ENCODE measurements at regions not wholly inside any gene's neighbourhood (a gene's known extent, or its start where the extent isn't known, plus 50 kb on each side); places are given as distances from the start of the nearest gene placed in this dataset.

DNA sequence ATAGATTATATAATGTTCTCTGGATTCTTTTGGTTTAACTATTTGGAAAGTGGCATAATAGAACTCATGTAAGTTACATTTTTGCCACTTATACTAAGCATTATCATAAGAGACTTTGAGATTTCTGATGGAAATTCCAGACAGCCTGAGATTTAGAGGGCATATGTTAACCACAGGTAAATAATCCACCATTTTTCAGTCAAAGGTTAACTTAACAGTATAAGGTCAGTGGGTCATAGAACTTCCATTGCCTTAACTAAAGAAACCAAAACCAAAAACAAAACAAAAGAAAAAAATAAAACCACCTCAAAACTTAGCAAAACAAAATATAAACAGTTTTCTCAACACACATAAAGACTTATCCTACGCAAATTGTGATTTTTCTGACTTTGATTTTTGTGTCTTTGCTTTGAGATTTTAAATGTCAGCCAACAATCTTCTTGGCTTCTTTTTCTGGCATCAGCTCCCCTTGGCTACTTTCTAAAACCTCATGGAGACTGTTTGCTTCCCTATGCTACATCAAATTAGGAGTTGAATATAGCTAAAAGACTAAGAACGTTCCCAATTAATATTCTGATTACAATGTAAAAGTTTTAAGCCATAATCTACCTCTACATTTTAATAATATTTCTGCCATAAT, 430.1 kb upstream of the DAB2 start:
- no peak for DNase-seq (ENCODE audit: extremely low read depth, low read depth)

DNA sequence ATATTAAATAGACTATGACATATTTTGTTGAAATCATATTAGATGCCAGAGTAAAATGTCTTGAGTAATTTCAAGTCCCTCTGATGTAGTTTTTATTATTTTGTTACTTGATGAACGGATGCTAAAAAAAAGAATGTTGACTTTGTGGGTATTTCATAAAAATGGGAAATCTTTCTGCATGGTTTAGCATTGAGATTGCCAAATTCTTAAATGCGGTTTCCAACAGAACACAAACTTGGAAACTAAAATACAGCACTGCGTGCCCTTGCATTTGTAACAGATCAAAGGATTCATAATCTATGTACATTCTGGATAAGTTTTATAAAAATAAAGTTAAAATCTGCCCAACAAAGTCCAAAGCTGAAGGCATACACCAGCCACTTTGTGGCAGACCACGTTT, 425.5 kb upstream of the DAB2 start:
- no peak for DNase-seq (ENCODE audit: extremely low read depth, low read depth)

DNA sequence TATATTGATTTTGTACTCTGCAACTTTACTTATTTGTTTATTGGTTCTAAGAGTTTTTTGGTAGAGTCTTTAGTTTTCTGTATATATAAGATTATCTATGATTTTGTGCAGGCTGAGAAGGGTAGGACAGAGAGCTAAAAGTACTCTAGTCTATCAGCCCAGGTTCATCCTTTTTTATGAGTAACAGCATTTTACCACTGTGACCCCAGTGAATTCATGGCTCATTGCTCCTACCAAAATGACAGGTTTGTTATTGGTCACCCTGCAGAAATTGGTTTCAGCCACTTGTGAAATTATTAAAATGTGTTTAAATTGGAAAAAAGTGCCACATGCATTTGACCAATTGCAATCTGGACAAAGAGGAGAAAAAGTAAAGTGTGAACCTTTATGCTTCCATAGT, 421.4 kb upstream of the DAB2 start:
- no peak for DNase-seq (ENCODE audit: extremely low read depth, low read depth)

DNA sequence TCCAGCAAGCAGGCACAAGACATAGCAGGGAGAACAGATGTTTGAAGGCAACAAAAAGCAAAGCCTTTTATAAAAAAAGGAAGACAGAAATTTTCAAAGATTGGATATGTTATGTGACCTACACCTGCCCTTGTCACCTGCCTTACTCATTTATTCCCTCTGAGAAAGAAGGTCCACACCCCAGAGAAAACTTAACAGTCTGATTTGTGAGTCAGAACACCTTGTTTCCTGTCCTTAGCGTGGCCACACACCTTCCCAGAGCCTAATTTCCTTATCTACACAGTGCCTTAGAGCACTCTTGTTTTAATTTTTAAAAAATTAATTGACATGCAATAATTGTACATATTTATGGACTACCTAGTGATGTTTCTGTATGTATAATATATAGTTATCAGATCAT, 419.0 kb upstream of the DAB2 start:
- no peak for DNase-seq (ENCODE audit: extremely low read depth, low read depth)

DNA sequence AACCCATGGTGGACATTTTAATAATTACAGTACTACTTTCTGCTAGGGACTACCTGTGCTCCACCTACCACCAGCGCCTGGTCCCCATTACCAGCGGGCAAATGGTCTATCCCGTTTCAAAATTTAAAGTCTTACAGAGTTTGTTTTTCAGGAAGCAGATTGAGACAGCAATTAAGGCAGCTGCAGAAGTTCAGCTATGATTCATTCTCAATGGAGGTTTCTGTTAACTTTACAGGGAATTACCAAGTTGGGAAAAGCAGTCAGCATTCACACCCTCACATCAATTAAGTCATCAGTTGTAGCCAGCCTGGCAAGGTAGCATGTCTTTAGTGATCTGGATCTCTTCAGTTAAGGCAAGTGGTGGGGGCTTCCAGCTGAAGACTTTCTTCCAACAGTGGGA, 410.6 kb upstream of the DAB2 start:
- DNase-seq (ENCODE audit: extremely low read depth, low read depth) = no peak

DNA sequence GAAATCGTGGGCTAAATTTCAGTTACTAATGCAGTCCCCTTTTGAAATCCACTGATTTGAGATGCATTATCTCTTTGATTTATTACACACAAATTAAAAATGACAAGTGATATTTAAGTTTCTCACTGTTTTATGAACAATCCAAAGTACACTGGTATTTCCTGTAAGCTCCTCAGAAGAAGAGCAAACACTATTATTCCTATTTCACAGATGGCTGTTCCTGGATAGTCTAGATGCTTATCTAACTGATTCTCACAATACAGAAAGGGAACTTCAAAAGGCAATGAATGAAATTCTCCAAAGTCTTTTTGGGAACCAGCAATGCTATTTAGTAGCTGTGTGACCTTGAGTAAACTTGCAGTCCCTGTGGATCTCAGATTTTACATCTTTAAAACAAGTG, 404.7 kb upstream of the DAB2 start:
- DNase-seq (ENCODE audit: extremely low read depth, low read depth) = no peak

DNA sequence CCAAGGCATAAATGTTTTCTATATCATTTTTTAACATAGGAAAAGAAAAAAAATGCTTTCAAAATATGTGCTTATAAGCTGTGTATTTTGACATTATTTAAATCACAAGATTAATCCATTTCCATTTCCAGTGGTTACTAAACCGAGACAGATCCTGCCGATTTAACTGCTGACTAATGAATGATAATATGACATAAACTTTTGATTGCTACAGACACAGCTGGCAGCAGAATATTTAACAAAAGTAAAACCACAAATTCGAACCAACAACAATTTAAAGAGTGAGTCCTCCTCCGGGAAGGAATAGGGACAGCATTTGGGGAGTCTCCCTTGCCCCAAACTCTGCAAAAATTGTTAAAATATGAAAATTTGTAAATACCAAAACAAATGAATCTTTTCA, 401.3 kb upstream of the DAB2 start:
- no peak for DNase-seq (ENCODE audit: extremely low read depth, low read depth)

DNA sequence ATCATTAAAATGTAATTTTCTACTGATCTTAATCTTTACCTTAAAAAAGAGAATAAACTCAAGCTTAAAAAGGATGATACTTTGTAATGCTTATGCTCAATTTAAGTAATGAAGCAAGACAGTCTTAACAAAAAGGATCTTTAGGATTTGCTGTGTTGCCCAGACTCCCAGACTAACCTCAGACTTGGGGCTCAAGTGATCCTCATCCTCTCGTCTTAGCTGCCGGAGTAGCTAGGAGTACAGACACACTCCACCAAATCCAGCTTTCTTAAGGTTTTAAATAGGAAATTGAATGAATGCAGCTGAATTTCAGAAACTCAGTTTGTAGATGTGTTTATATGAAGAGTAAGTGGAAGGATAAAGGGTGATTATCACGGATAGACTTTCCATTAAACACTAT, 400.5 kb upstream of the DAB2 start:
- DNase-seq (ENCODE audit: extremely low read depth, low read depth) = no peak

DNA sequence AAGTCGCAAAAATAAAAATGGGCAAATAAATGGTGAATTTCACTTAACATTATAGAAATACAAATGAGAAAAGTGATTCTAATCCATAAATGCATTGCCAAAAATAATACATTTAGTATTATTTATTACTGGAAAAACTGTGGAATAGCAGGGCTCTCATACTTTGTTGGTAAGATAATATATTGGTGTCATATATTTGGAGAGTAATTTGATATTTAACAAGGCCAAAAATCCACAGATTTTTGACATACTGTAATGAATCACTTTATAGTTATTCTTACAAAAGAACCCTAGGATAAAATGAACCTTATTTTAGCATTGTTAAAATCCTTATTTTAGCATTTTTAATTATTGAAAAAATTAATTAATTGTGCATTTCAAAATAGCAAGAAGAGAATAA, 397.2 kb upstream of the DAB2 start:
- no peak for DNase-seq (ENCODE audit: extremely low read depth, low read depth)

DNA sequence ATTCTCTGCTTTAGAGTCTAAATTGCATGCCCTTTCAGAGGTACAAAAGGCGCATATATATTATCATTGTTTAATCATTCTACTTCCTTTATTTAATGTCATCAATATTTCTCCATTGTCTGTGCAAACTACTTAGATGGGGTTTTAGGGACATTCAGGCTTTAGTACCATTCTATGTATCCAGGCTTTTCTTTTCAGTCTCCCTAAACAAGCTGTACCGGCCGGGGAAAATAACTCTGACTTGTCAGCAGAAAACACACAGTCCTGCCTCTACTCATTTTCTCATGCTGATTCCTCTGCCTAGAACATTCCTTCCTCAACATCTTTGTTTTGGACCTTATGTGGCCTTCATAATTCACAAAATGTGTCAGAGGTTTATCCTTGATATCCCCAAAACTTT, 392.1 kb upstream of the DAB2 start:
- no peak for DNase-seq (ENCODE audit: extremely low read depth, low read depth)

DNA sequence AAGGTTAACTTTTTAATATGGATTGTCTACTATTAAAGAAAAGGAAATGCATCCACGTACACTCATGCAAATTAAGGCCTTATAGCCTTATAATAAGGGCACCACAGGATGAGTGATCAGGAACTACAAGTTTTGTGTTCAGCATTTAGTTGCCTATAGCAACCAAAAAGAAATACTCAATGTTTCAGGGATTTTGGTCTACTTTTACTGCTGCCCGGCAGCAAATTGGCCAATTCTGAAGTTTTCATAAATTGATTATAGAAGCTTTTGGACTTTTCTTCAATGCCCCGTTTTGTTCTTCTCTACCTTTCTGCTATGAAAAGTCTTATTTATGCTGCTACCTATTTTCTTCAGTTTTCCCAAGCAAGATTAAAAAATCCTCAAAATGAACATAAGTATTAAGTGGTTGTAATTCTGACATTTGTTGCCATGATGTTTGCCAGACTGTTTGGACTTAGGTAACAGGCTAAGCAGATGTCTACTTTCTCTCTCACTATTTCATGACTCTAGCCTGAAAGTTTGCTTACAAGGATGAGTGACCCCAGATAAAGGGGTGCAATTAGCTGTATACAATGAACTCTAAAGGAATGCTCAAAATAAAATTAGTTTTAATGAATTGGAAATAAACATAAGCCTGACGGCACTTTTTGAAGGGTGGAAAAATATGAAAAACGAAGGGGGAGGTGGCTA, 391.5 kb upstream of the DAB2 start:
- no peak for DNase-seq (ENCODE audit: extremely low read depth, low read depth)

DNA sequence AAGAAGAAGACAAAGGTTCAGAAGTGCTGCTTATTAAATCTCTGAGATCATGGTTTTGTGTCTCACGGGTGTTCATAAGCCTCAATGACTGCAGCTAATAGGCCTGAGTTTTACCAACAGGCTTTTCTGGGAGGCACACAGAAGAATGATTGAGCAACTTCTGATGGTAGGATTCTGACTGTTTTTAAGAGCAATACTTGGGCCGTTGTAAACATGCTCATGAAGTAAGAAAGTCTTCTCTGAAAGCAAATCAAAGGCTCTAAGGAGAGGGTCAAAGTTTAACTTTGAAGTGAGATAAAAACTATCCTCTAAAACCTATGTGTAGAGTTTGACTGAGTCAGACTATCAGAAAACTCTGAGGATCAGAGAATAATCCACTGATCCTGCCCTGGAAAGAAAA, 390.9 kb upstream of the DAB2 start:
- DNase-seq (ENCODE audit: extremely low read depth, low read depth) = no peak

DNA sequence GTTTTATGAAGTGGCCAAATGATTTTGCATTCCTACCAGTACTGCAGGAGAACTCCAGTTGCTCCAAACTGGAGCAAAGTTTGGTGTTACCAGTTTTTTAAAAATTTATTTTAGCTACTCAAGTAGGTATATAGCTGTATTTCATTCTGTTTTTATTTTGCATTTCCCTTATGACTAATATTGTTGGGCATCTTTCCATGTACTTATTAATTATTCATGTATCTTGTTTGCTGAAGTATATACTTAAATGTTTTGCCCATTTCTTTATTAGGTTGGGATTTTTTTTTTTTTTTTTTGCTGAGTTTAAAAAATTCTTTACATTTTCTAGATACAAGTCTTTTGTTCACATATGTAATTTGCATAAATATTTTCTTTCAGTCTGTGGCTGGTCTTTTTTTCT, 386.6 kb upstream of the DAB2 start:
- no peak for DNase-seq (ENCODE audit: extremely low read depth, low read depth)

DNA sequence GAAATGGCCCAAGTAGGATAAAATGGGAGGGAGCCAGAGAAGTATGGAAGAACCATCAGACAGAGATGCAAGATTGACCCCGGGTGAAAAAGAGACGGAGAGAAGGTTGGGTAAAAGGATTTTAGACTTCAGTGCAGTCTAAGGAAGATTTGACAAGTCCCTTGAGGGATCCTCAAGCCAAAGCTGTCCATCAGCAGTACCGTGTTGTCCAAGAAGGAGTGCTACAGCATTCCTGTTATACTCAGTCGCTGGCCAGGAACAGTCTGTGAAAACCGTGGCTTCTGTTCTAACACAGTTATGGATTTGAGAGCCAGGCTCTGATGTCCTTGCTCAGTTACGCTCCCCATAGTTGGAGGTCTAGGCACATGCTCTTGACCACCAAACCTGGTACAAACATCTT, 383.9 kb upstream of the DAB2 start:
- no peak for DNase-seq (ENCODE audit: extremely low read depth, low read depth)

DNA sequence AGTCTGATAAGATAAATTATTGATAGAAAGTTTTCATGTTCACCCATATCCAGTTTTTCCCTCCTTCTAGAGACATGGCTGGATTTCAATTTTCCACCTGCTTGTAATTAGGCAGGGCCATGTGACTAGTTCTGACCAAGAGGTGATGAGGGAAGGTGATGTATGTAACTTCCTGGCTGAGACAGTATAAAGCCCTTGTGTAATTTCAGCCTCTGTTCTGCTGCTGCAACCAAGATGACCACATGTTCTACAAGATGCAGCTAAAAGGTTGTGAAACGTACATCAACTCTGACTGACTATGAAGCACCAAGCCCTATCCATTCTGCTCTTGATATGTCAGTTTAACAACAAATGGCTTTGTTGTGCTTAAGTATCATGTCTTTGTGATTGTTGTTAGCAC, 376.5 kb upstream of the DAB2 start:
- DNase-seq (ENCODE audit: extremely low read depth, low read depth) = no peak

DNA sequence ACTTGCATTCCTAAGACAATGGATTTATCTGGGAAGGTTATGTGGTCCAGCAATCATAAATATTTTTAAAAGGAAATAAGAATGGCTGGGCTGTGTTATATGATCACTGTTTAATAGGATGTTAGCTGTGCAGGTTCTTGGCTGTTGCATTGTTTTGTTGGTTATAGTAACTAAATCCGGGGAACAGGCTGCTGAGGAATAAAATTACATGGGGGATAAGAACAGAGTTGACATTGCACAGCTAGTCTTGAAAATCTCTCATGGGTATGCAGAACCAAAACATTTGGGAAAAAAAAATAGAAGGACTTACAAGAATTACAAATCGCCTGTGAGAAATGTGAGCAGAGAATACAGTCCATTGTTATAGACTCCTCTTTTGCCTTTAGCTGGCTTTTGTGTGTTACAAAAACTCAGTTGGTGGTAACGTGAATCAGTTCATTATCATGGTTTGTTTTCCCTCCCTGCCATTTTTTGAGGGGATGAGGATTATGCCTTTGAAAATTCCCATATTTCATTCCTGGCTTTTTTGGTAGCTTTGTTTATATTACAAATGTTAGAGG, 375.3 kb upstream of the DAB2 start:
- DNase-seq (ENCODE audit: extremely low read depth, low read depth) = no peak

DNA sequence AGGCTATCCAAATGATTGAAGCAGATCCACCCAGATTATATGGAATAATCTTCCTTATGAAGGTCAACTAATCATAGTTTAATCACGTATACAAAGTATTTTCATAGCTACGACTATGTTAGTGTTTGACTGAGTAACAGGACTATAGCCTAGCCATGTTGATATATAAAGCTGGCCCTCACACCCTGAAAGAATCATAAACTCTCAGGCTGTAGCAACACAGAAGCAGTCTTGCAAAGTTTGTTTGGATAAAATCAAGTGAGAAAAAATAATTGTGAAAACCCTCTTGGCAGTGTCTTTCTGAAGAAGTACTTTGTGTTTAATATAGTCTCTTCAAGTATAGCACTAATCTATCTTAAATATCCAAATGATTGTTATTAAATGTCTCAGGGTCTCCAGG, 374.5 kb upstream of the DAB2 start:
- no peak for DNase-seq (ENCODE audit: extremely low read depth, low read depth)

DNA sequence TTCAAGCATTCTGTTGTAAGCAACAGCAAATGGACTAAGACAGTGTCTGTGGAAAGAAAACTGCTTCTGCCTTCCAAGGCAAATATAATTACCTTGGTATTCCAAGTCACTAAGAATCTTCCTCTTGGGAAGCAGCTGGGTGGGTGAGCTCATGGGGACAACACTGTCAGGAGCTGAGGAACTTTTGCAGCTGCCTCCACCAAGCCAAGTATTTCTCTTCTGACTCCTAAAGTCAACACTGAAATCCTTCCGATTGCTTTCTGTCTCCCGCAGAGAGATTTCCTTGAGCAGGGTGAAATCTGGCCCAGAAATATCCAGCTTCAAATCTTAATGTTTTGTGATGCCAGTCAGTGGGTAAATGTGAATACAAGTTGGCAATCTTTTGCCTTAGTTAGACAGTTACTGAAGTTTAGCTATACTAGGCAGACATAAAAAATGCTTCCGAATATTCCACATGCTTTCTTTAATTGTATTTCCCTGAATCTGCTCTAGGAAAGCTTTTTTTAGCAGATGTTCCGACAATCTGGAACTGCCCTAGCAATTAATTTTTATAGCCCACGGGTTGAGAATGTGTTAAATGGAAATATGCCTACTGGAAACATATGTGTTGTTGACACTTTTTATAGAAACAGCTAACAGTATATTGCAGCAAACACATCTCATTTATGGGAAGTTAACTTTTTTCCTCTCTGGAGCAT, 369.9 kb upstream of the DAB2 start:
- no peak for DNase-seq (ENCODE audit: extremely low read depth, low read depth)

DNA sequence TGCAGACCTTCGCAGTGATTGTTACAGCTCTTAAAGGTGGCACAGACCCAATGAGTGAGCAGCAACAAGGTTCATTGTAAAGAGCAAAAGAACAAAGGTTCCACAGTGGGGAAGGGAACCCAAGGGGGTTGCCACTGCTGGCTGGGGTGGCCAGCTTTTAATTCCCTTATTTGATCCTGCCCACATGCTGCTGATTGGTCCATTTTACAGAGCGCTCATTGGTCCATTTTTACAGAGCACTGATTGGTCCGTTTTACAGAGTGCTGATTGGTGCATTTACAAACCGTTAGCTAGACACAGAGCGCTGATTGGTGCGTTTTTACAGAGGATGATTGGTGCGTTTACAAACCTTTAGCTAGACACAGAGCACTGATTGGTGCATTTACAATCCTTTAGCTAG, 360.6 kb upstream of the DAB2 start:
- no peak for DNase-seq (ENCODE audit: extremely low read depth, low read depth)

DNA sequence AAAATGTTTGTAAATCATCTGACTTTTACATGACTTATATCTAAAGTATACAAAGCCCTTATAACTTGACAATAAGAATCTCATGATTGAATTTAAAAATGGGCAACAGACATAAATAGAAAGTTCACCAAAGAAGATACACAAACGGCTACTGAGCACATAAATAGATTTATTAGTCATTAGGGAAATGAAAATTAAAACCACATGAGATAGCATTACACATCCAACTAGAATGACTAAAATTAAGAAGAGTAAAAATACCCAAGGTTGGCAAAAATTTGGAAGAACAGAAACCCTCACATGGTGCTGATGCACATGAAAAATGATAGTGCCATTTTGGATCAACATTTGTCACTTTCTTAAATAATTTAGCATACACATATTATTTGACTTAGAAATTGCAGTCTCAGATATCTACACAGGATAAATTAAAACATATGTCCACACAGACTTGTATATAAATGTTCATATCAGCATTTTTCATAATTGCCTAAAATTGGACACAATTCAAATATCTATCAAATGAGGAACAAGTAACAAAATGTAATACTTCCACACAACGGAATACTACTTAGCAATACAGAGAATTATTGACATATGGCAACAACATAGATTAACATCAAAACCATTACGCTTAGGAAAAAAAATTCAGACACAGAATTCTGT, 359.1 kb upstream of the DAB2 start:
- no peak for DNase-seq (ENCODE audit: extremely low read depth, low read depth)

DNA sequence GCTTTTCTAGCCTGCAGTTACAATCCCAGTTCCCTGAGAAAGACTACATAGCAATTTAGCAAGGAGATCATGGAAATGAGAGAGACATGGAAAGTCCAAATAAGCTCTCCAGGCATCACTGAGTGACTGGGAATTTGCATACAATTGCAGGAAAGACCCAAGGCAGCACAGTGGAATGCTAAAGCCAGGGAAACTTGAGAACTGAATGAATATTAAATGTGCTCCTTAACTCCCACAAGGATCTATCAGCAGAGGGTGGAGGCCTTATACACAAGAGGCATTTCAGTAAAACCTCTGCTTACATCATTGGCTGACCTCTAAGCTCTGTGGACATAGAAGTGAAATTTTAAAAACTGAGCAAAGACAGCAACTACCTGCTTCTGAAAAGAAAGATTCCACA, 355.6 kb upstream of the DAB2 start:
- DNase-seq (ENCODE audit: extremely low read depth, low read depth) = no peak

DNA sequence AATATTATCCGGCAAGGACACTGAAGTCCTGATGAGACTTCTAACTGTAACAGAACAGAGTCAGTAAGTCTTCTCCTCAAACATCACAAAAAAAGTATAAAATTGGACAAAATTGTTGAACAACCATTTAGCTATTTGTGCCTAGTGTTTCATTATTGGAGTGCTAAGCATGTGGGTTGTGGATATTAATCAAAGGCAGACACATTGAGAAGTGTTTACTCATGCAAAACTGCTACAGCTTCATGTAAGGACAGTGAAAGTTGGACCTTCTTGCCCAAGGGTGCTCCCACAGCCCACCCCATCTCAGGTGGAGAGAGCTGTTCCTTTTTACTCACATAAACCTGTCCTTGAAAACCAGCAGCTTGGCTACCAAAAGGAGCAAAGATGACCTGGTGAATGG, 355.1 kb upstream of the DAB2 start:
- no peak for DNase-seq (ENCODE audit: extremely low read depth, low read depth)

Measured in NCI-H460 (cell line).